ENCODE measurements at regions not wholly inside any gene's neighbourhood (a gene's known extent, or its start where the extent isn't known, plus 50 kb on each side); places are given as distances from the start of the nearest gene placed in this dataset.

DNA sequence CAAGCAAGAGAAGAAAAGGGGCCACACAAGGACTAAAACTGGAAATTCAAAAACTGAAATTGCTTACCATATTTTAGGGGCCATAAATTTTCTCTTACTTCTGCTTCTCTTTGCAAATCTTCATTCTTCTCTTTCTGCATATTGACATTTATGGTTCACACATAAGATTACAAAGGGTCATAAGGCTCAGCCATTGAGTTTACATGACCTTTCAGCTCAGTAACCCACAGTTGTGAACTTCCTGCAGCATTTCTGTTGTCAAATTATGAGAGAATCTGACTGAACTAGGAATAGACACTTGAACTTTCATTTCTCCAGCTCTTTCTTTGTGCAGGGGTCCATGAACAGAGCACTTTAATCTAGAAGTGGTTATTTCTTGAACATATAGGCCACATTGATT, 434.8 kb upstream of the CT83 start:
- no peak overlapping the region for H3K4me3 ChIP-seq (ENCODE audit: low read length)
- H3K27ac ChIP-seq (ENCODE audit: low read depth, low read length): no peak overlapping the region
- H3K9me3 ChIP-seq (ENCODE audit: control insufficient read depth in 2 of 3, low read length in 3 of 3): no peaks in the 10 kb centered on the region
- no peaks in the 10 kb centered on the region for H3K36me3 ChIP-seq (ENCODE audit: control insufficient read depth in 2 of 3, insufficient read depth in 3 of 3, low read length in 3 of 3)
- Mint-ChIP-seq H3K4me1 (no peaks in the 10 kb centered on the region), H3K27ac (no peak overlapping the region), H3K9me3 (peaks cover 0 to 10% (median 2%) of the 10 kb centered on the region in 11 donors), H3K4me3 (no peak overlapping the region), H3K36me3 (no peaks in the 10 kb centered on the region), H3K27me3 (no peaks in the 10 kb centered on the region)
- ChIA-PET CTCF (no interaction called here), POLR2A (no interaction called here)
- no peaks in the 10 kb centered on the region for H3K27me3 ChIP-seq (ENCODE audit: control insufficient read depth in 2 of 2, insufficient read depth in 2 of 2, low read length in 2 of 2)
- ATAC-seq (no peak), DNase-seq (no peak)
- no peaks in the 10 kb centered on the region for H3K4me1 ChIP-seq (ENCODE audit: control insufficient read depth in 2 of 2, insufficient read depth in 2 of 2, low read length in 2 of 2)
- intact Hi-C loops (cut with micrococcal nuclease): no loop called here

- ATAC-seq (no peak), DNase-seq (no peak)
- H3K4me1 Mint-ChIP-seq: no peaks in the 10 kb centered on the region
- no peaks in the 10 kb centered on the region for H3K27me3 ChIP-seq (ENCODE audit: control insufficient read depth in 2 of 2, insufficient read depth in 2 of 2, low read length in 2 of 2)
- H3K4me1 ChIP-seq (ENCODE audit: control insufficient read depth in 2 of 2, insufficient read depth in 2 of 2, low read length in 2 of 2): no peaks in the 10 kb centered on the region
- H3K9me3 Mint-ChIP-seq: peaks cover 0 to 10% (median 3%) of the 10 kb centered on the region in 11 donors
- no peak overlapping the region for H3K27ac ChIP-seq (ENCODE audit: low read depth, low read length)
- H3K9me3 ChIP-seq (ENCODE audit: control insufficient read depth in 2 of 3, low read length in 3 of 3): no peaks in the 10 kb centered on the region
- H3K27me3 Mint-ChIP-seq: no peaks in the 10 kb centered on the region
- no peak overlapping the region for H3K27ac Mint-ChIP-seq
- CTCF ChIA-PET: no interaction called here
- no peak overlapping the region for H3K4me3 ChIP-seq (ENCODE audit: low read length)
- no peak overlapping the region for H3K4me3 Mint-ChIP-seq
- no peaks in the 10 kb centered on the region for H3K36me3 Mint-ChIP-seq
- no peaks in the 10 kb centered on the region for H3K36me3 ChIP-seq (ENCODE audit: control insufficient read depth in 2 of 3, insufficient read depth in 3 of 3, low read length in 3 of 3)
- POLR2A ChIA-PET: no interaction called here
- intact Hi-C loops (cut with micrococcal nuclease): no loop called here
Measured at GRCh38 chrX:116881961-116882360, 419.2 kb upstream of the CT83 start.

GRCh38 chrX:116873671-116874070, 410.9 kb upstream of the CT83 start:
- intact Hi-C loops (cut with micrococcal nuclease): no loop called here
- no peaks in the 10 kb centered on the region for H3K27me3 Mint-ChIP-seq
- no peak for ATAC-seq
- no peak overlapping the region for H3K27ac Mint-ChIP-seq
- H3K4me1 ChIP-seq (ENCODE audit: control insufficient read depth in 2 of 2, insufficient read depth in 2 of 2, low read length in 2 of 2): no peaks in the 10 kb centered on the region
- H3K4me3 ChIP-seq (ENCODE audit: low read length): no peak overlapping the region
- no peaks in the 10 kb centered on the region for H3K4me1 Mint-ChIP-seq
- peaks cover 0 to 5% (median 0%) of the 10 kb centered on the region in 11 donors for H3K9me3 Mint-ChIP-seq
- H3K36me3 ChIP-seq (ENCODE audit: control insufficient read depth in 2 of 3, insufficient read depth in 3 of 3, low read length in 3 of 3): no peaks in the 10 kb centered on the region
- H3K9me3 ChIP-seq (ENCODE audit: control insufficient read depth in 2 of 3, low read length in 3 of 3): no peaks in the 10 kb centered on the region
- no peaks in the 10 kb centered on the region for H3K27me3 ChIP-seq (ENCODE audit: control insufficient read depth in 2 of 2, insufficient read depth in 2 of 2, low read length in 2 of 2)
- H3K4me3 Mint-ChIP-seq: no peak overlapping the region
- CTCF ChIA-PET: no interaction called here
- H3K36me3 Mint-ChIP-seq: no peaks in the 10 kb centered on the region
- DNase-seq: no peak
- H3K27ac ChIP-seq (ENCODE audit: low read depth, low read length): no peak overlapping the region
- POLR2A ChIA-PET: no interaction called here

GRCh38 chrX:116872931-116873330, 410.2 kb upstream of the CT83 start:
- H3K36me3 Mint-ChIP-seq: no peaks in the 10 kb centered on the region
- no peak overlapping the region for H3K4me3 ChIP-seq (ENCODE audit: low read length)
- H3K27ac Mint-ChIP-seq: no peak overlapping the region
- H3K27me3 Mint-ChIP-seq: no peaks in the 10 kb centered on the region
- no peaks in the 10 kb centered on the region for H3K4me1 Mint-ChIP-seq
- H3K27me3 ChIP-seq (ENCODE audit: control insufficient read depth in 2 of 2, insufficient read depth in 2 of 2, low read length in 2 of 2): no peaks in the 10 kb centered on the region
- DNase-seq (no peak), ATAC-seq (no peak)
- ChIA-PET POLR2A (no interaction called here), CTCF (no interaction called here)
- intact Hi-C loops (cut with micrococcal nuclease): no loop called here
- no peaks in the 10 kb centered on the region for H3K9me3 ChIP-seq (ENCODE audit: control insufficient read depth in 2 of 3, low read length in 3 of 3)
- H3K27ac ChIP-seq (ENCODE audit: low read depth, low read length): no peak overlapping the region
- H3K9me3 Mint-ChIP-seq: peaks cover 0 to 3% (median 0%) of the 10 kb centered on the region in 11 donors
- H3K36me3 ChIP-seq (ENCODE audit: control insufficient read depth in 2 of 3, insufficient read depth in 3 of 3, low read length in 3 of 3): no peaks in the 10 kb centered on the region
- H3K4me1 ChIP-seq (ENCODE audit: control insufficient read depth in 2 of 2, insufficient read depth in 2 of 2, low read length in 2 of 2): no peaks in the 10 kb centered on the region
- no peak overlapping the region for H3K4me3 Mint-ChIP-seq

DNA sequence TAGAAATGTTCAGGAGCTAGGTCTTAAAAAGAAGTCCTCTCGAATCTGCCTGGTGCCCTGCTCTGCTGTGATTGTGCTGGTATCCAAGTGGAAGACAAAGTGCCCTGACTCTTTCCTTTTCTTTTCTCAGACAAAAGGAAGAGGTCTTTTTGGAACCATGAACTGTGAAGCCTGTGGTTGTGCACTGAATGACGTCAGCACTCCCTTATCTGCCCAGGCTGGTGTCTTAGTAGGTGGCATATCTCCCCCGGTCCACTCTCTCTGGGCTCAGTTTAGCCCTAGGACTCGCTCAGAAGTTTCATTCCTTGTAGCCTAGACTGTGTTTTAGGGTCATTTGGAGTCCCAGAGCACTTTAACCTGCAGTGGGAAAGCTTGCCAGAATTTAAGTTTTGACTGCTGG, 400.3 kb upstream of the CT83 start:
- H3K4me3 Mint-ChIP-seq: no peak overlapping the region
- POLR2A ChIA-PET: no interaction called here
- peaks cover 0 to 2% (median 0%) of the 10 kb centered on the region in 11 donors for H3K9me3 Mint-ChIP-seq
- Histone ChIP-seq H3K9me3 (ENCODE audit: control insufficient read depth in 2 of 3, low read length in 3 of 3) (no peaks in the 10 kb centered on the region), H3K36me3 (ENCODE audit: control insufficient read depth in 2 of 3, insufficient read depth in 3 of 3, low read length in 3 of 3) (no peaks in the 10 kb centered on the region), H3K4me1 (ENCODE audit: control insufficient read depth in 2 of 2, insufficient read depth in 2 of 2, low read length in 2 of 2) (no peaks in the 10 kb centered on the region), H3K27me3 (ENCODE audit: control insufficient read depth in 2 of 2, insufficient read depth in 2 of 2, low read length in 2 of 2) (no peaks in the 10 kb centered on the region), H3K4me3 (ENCODE audit: low read length) (no peak overlapping the region), H3K27ac (ENCODE audit: low read depth, low read length) (no peak overlapping the region)
- CTCF ChIA-PET: interaction anchor here (0.9 kb wide), 1 partner anchor 8 kb away, joined by 3 read pairs; no protein-coding TSS in a partner anchor
- H3K4me1 Mint-ChIP-seq: no peaks in the 10 kb centered on the region
- intact Hi-C loops (cut with micrococcal nuclease): no loop called here
- no peak overlapping the region for H3K27ac Mint-ChIP-seq
- no peaks in the 10 kb centered on the region for H3K36me3 Mint-ChIP-seq
- H3K27me3 Mint-ChIP-seq: no peaks in the 10 kb centered on the region
- DNase-seq (no peak), ATAC-seq (no peak)

DNA sequence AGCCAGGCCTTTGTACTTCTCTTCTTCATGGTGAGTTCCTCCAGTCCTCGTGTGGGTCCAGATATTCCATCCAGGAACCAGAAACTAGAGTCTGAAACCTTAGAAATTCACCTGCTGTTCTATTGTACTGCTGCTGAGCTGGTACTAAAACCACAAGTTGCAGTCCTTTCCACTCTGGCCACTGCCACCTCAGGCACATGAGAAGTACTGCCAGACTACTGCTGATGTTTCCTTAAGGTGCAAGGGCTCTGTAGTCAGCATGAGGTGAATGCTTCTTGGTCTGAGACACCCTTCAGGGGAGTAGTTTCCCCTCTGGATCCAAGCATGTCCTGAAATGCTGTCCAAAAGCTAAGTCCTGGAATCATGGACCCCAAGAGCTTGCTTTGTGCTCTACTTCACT, 399.6 kb upstream of the CT83 start:
- Histone ChIP-seq H3K4me1 (ENCODE audit: control insufficient read depth in 2 of 2, insufficient read depth in 2 of 2, low read length in 2 of 2) (no peaks in the 10 kb centered on the region), H3K36me3 (ENCODE audit: control insufficient read depth in 2 of 3, insufficient read depth in 3 of 3, low read length in 3 of 3) (no peaks in the 10 kb centered on the region), H3K9me3 (ENCODE audit: control insufficient read depth in 2 of 3, low read length in 3 of 3) (no peaks in the 10 kb centered on the region), H3K4me3 (ENCODE audit: low read length) (no peak overlapping the region), H3K27ac (ENCODE audit: low read depth, low read length) (no peak overlapping the region), H3K27me3 (ENCODE audit: control insufficient read depth in 2 of 2, insufficient read depth in 2 of 2, low read length in 2 of 2) (no peaks in the 10 kb centered on the region)
- CTCF ChIA-PET: no interaction called here
- H3K4me3 Mint-ChIP-seq: no peak overlapping the region
- H3K9me3 Mint-ChIP-seq: peaks cover 0 to 2% (median 0%) of the 10 kb centered on the region in 11 donors
- no peaks in the 10 kb centered on the region for H3K4me1 Mint-ChIP-seq
- H3K27ac Mint-ChIP-seq: no peak overlapping the region
- no peak for ATAC-seq
- intact Hi-C loops (cut with micrococcal nuclease): no loop called here
- no peaks in the 10 kb centered on the region for H3K27me3 Mint-ChIP-seq
- no peaks in the 10 kb centered on the region for H3K36me3 Mint-ChIP-seq
- no peak for DNase-seq
- POLR2A ChIA-PET: no interaction called here

DNA sequence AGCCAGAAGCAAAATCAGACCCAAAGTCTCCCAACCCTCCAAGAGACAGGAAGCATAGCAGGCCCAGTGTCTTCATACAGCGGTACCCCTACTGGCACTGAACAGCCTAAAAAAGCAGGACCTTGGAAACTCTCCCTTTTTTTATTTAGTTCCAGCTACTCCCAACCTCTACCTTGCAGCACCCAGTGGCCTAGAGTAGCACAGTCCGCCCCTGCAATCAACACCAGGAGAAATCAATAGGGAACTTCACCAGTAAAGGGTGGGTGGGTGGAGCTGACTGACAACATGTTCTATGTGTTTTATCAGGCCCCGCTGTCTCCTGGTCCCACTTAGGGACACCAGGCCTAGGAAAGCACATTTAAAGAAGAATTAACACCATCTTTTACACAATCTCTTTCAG, 378.5 kb upstream of the CT83 start:
- POLR2A ChIA-PET: no interaction called here
- intact Hi-C loops (cut with micrococcal nuclease): no loop called here

More for the DNA sequence above, 378.5 kb upstream of the CT83 start:
- CTCF ChIA-PET: no interaction called here
- Histone ChIP-seq H3K9me3 (ENCODE audit: control insufficient read depth in 2 of 3, low read length in 3 of 3) (no peaks in the 10 kb centered on the region), H3K36me3 (ENCODE audit: control insufficient read depth in 2 of 3, insufficient read depth in 3 of 3, low read length in 3 of 3) (no peaks in the 10 kb centered on the region), H3K27ac (ENCODE audit: low read depth, low read length) (no peak overlapping the region), H3K27me3 (ENCODE audit: control insufficient read depth in 2 of 2, insufficient read depth in 2 of 2, low read length in 2 of 2) (no peaks in the 10 kb centered on the region), H3K4me1 (ENCODE audit: control insufficient read depth in 2 of 2, insufficient read depth in 2 of 2, low read length in 2 of 2) (no peaks in the 10 kb centered on the region), H3K4me3 (ENCODE audit: low read length) (no peak overlapping the region)
- H3K27me3 Mint-ChIP-seq: no peaks in the 10 kb centered on the region
- H3K27ac Mint-ChIP-seq: no peak overlapping the region
- H3K4me3 Mint-ChIP-seq: no peak overlapping the region
- no peak for ATAC-seq
- H3K4me1 Mint-ChIP-seq: no peaks in the 10 kb centered on the region
- H3K36me3 Mint-ChIP-seq: no peaks in the 10 kb centered on the region
- H3K9me3 Mint-ChIP-seq: peaks cover 0 to 6% (median 1%) of the 10 kb centered on the region in 11 donors
- no peak for DNase-seq
